Activated CD4-positive, alpha-beta T cell treated with anti-CD3 and anti-CD28 coated beads, Interleukin-2, Interleukin-4, amounts not matched to agents 100 ng/mL and 50 ng/mL, durations not matched to agents 16 hours and 8 hours (primary cell): ENCODE measurements at regions not wholly inside any gene's neighbourhood (a gene's known extent, or its start where the extent isn't known, plus 50 kb on each side); places are given as distances from the start of the nearest gene placed in this dataset.
"Not testable (repeated sequence)": the region's sequence is repeated elsewhere in the genome, so short reads cannot be mapped to it uniquely, and the experiment has no call there.

Source experiments
- DNase-seq: peaks from one replicate; pipeline ENCODE4 v3.0.0-alpha.2; 2020; ENCODE audit warnings: low spot score

GRCh38 chr13:33415822-33416221, 130.3 kb upstream of the STARD13 start:
- no peak for DNase-seq

- DNase-seq = not testable (repeated sequence)
These were observed 132.8 kb upstream of the STARD13 start for GRCh38 chr13:33418224-33418953.

DNA sequence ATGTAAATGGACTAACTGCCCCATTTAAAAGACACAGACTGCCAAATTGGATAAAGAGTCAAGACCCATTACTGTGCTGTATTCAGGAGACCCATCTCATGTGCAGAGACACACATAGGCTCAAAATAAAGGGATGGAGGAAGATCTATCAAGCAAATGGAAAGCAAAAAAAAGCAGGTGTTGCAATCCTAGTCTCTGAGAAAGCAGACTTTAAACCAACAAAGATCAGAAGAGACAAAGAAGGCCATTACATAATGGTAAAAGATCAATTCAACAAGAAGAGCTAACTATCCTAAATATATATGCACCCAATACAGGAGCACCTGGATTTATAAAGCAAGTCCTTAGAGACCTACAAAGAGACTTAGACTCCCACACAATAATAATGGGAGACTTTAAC, 134.6 kb upstream of the STARD13 start:
- DNase-seq = not testable (repeated sequence)

DNA sequence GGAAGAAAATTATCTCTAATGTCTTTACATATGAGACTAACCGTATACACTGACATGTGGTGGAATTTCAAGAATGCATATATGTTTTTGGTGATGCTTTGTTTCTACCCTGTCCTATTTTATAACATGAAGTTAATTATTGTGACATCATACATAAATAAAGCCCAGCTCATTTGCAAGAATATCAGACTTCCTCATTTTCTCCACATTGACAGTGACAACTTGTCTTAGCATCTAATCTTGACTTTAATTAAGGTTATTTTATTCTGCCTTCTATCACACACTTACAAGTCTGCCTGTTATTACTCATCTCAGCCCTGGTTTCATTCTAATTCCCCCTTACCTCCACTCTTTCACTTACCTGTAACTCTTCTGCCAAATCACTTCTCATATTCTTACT, 140.6 kb upstream of the STARD13 start:
- no peak for DNase-seq

GRCh38 chr13:33433316-33433715, 147.8 kb upstream of the STARD13 start:
- DNase-seq = no peak

GRCh38 chr13:33434676-33435075, 149.1 kb upstream of the STARD13 start:
- DNase-seq = no peak

- no peak for DNase-seq
These were observed 149.7 kb upstream of the STARD13 start for GRCh38 chr13:33435207-33435606.

DNA sequence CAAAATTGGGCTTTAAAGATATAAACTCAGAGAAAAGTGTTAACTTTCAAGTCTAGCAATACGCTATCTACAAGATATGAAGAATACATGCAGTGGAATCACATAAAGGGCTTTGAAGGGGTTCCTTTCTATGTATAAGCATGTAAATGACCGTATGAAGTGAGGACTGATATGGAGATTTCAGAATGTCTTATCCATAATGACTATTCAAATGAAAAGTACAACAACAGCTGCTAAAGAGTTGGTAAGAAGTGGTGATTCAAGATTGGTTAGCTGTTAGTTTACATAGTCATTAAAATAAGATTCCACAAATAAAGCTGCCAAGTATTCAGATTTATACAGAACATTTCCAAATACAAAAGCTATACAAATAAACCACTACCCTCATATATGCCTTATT, 153.4 kb upstream of the STARD13 start:
- no peak for DNase-seq

DNA sequence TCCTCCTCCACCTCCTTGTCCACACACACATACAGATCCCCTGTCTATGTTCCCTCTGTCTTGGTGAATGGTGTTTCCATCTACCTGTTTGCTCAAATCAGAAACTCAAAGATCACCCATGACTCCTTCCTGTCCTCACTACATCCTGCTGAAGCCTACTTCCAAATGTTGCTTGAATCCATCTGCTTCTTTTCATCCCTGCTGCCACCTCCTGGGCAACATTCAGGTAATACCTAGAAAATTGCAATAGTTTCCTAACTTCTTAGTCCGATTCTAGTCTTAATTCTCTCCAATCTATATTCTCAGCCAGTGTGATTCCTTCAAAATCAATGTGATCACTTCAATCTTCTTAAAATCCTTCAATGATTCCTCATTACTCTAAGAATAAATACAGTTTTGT, 155.5 kb upstream of the STARD13 start:
- DNase-seq = no peak

- DNase-seq = no peak
These were observed 159.5 kb upstream of the STARD13 start for GRCh38 chr13:33445024-33445423.

DNA sequence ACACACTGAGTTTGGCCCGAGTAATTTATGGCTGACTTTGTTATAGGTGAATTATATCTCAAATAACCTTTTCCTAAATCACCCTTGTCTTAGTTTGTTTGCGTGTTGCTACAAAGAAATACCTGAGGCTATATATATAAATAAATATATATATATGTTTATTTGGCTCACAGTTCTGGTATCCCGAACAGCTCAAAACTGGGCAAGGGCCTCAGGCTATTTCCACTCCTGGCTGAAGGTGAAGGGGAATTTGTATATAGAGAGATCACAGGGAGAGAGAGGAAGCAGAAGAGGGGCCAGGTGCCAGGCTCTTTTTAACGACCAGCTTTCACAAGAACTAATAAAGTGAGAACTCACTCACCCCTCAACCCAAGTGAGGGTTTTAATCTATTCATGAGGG, 159.9 kb upstream of the STARD13 start:
- DNase-seq = no peak

DNA sequence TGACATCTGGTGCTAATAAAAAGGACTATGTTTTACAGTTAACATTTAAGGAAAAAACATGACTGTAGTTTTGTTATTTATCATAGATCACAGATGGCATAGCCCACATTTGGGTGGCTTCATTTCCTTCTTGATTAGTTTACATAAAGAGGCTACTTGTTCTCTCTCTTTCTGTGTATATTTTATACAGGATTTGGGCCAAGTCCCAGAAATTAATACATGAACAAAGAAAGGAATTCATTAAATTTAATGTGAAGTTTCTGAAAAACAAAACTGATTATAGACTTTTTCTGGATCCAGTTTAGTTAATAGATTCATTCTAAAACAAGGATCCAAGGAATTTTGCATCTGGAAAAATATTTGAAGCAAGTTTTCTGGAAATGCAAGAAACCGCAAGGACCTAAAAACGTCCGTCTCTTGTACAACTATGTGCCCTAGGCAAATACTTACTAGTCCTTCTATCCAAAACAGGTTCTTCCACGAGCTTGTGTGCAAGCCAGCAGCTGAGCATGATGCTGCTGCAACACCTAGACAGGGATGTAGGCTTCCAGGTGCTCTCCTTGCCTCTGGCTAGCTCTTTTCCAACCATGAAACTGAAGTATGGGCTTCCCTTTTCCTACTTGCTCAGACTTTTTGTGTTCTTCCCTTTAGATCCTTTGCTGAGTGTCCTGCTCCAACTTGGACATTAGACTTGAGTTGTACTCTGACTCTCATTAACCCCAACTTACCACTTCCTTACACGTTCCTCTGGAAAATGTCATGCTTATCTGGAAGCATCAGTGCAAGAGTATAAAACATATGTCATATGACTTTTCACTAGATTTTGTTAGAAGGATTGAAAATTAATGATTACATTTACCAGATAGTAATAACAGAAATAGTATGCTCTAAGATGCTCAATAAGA, 161.5 kb upstream of the STARD13 start:
- no peak for DNase-seq

GRCh38 chr13:33448889-33449288, 163.3 kb upstream of the STARD13 start:
- no peak for DNase-seq

DNA sequence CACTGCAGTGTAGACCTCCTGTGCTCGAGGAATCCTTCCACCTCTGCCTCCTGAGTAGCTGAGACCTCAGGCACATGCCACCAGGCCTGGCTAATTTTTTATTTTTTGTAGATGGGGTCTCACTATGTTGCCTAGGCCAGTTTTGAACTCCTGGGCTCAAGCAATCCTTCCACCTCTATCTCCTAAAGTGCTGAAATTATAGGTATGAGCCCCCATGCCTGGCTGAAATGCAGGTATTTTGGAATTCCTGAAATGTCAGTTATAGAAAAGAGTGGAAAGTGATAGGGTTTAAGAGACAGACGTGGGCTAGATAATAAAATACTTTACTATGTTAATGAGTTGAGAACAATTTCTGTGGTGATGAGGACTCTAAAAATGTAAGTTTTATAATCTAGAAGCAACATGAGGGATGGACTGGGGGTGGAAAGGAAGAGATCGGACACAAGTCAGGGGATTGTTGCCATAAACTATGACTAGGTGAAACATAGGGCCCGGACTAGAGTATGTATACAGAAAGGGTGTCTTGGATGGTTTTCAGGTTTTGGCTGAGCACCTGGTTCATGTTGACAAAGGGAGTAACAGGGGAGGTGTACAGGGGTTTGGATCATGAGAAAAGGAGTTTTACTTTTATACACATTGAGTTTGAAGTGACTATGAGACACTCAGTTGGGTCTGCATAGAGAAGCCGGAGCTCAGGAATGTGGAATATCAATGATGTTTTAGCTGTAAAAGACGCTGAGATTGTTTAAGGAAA, 165.6 kb upstream of the STARD13 start:
- no peak for DNase-seq

DNA sequence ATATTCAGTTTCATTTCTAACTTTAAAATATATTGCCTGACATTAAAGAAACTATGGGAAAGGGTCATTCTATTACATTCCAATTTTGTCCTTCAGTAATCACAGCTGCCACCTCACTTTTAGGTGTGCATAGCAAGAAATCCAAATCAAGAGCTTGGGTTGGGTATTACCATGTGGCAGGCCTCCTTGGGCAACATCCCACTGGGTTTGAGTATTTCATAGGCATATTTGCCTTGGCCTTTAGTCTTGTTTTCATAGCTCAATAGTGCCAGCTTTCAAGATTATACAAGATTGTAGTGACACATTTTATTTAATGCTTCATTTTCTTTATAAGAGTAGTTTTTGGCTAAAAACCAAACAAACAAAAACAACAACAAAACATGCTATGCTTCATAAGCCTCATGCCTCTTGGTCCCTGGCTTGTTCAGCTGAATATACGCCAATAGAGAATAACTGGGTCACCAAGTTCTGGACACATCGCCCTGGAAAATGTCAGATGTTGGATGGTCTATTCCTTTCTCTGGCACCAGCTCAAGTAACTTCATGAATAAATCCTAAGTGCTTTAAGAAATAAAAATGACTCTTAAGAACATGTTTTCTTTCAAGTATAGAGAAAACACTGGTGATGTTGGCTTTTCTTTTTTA, 167.4 kb upstream of the STARD13 start:
- no peak for DNase-seq

- DNase-seq = no peak
These were observed 168.4 kb upstream of the STARD13 start for GRCh38 chr13:33453936-33454335.

- no peak for DNase-seq
These were observed 169.5 kb upstream of the STARD13 start for GRCh38 chr13:33454844-33455705.

GRCh38 chr13:33459702-33460101, 174.1 kb upstream of the STARD13 start:
- no peak for DNase-seq

- DNase-seq = no peak
These were observed 176.6 kb upstream of the STARD13 start for GRCh38 chr13:33462109-33462508.

GRCh38 chr13:33464345-33464744, 178.8 kb upstream of the STARD13 start:
- no peak for DNase-seq

- DNase-seq = no peak
These were observed 180.7 kb upstream of the STARD13 start for GRCh38 chr13:33466262-33466661.
